Nephron progenitor cell (in vitro differentiated cells): ENCODE measurements at regions not wholly inside any gene's neighbourhood (a gene's known extent, or its start where the extent isn't known, plus 50 kb on each side); places are given as distances from the start of the nearest gene placed in this dataset.

ENCODE experiments used
- DNase-seq: peaks from one replicate; pipeline ENCODE4 v3.0.0; 2021
- H3K27ac Mint-ChIP-seq: 2 replicates; pipeline ENCODE4 v1.8.0; 2021; ENCODE audit warnings: mild to moderate bottlenecking, moderate library complexity, mixed read lengths
- H3K27me3 Mint-ChIP-seq: 2 replicates; pipeline ENCODE4 v1.8.0; 2021; ENCODE audit warnings: mild to moderate bottlenecking, low read depth, mixed read lengths; ENCODE audit not compliant: poor library complexity
- H3K36me3 Mint-ChIP-seq: 2 replicates; pipeline ENCODE4 v1.8.0; 2021; ENCODE audit warnings: low read depth, mixed read lengths
- H3K4me1 Mint-ChIP-seq: 2 replicates; pipeline ENCODE4 v1.8.0; 2021; ENCODE audit warnings: mixed read lengths
- H3K4me3 Mint-ChIP-seq: 2 replicates; pipeline ENCODE4 v1.8.0; 2021; ENCODE audit warnings: mild to moderate bottlenecking, moderate library complexity, mixed read lengths
- H3K9me3 Mint-ChIP-seq: 2 replicates; pipeline ENCODE4 v1.8.0; 2021; ENCODE audit warnings: mild to moderate bottlenecking, moderate library complexity, mixed read lengths
- TF ChIP-seq, protein P1 (sequence below): fragments of 200-600 bp; sonication (generic); IDR thresholded peaks from 2 replicates; pipeline ENCODE4 v1.5.0; 2021; ENCODE audit warnings: antibody characterized with exemption

- no peak for DNase-seq
- peaks cover 10% of the 10 kb centered on the region for H3K4me1 Mint-ChIP-seq
- peaks cover 28% of the 10 kb centered on the region for H3K9me3 Mint-ChIP-seq
- no peaks in the 10 kb centered on the region for H3K27me3 Mint-ChIP-seq
- peaks cover 4% of the 10 kb centered on the region for H3K36me3 Mint-ChIP-seq
- H3K4me3 Mint-ChIP-seq = no peak overlapping the region
- no peak overlapping the region for H3K27ac Mint-ChIP-seq
- TF ChIP-seq, protein P1, sequence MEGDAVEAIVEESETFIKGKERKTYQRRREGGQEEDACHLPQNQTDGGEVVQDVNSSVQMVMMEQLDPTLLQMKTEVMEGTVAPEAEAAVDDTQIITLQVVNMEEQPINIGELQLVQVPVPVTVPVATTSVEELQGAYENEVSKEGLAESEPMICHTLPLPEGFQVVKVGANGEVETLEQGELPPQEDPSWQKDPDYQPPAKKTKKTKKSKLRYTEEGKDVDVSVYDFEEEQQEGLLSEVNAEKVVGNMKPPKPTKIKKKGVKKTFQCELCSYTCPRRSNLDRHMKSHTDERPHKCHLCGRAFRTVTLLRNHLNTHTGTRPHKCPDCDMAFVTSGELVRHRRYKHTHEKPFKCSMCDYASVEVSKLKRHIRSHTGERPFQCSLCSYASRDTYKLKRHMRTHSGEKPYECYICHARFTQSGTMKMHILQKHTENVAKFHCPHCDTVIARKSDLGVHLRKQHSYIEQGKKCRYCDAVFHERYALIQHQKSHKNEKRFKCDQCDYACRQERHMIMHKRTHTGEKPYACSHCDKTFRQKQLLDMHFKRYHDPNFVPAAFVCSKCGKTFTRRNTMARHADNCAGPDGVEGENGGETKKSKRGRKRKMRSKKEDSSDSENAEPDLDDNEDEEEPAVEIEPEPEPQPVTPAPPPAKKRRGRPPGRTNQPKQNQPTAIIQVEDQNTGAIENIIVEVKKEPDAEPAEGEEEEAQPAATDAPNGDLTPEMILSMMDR = no peak
These were observed 423.7 kb downstream of the C3orf38 start for GRCh38 chr3:88573472-88573871.

DNA sequence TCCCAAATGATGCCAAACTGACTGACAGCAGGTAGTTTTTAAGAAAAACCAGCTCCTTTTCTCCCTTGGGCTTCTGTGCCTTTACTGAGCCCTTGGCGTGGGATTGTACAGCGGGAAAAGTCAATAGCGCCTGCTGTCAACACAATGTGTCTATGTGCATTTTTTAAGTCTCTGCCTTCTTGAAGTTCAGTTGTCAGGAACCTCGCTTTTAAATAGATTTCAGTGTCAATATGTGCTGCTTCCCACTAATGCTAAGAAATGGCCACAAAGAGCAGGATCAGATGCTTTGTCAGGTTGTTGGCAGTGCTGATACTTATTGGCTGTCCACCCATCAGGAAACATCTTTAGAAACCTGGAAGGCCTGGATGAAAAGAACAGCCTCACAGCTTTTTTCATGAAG is 424.4 kb downstream of the C3orf38 start:
- Mint-ChIP-seq H3K9me3 (peaks cover 22% of the 10 kb centered on the region), H3K36me3 (peaks cover 3% of the 10 kb centered on the region), H3K27me3 (no peaks in the 10 kb centered on the region), H3K4me3 (no peak overlapping the region), H3K4me1 (peaks cover 10% of the 10 kb centered on the region), H3K27ac (peak overlapping the region; percentile 64)
- TF ChIP-seq, protein P1 = no peak
- DNase-seq = no peak

GRCh38 chr3:88584451-88584850 is 434.7 kb downstream of the C3orf38 start:
- H3K36me3 Mint-ChIP-seq = no peaks in the 10 kb centered on the region
- TF ChIP-seq, protein P1 = no peak
- no peaks in the 10 kb centered on the region for H3K27me3 Mint-ChIP-seq
- peaks cover 10% of the 10 kb centered on the region for H3K4me1 Mint-ChIP-seq
- DNase-seq = no peak
- H3K4me3 Mint-ChIP-seq = no peak overlapping the region
- H3K27ac Mint-ChIP-seq = no peak overlapping the region
- no peaks in the 10 kb centered on the region for H3K9me3 Mint-ChIP-seq

GRCh38 chr3:88586121-88586640 is 436.4 kb downstream of the C3orf38 start:
- Mint-ChIP-seq H3K4me1 (peaks cover 11% of the 10 kb centered on the region), H3K36me3 (no peaks in the 10 kb centered on the region), H3K27ac (no peak overlapping the region), H3K9me3 (no peaks in the 10 kb centered on the region), H3K27me3 (no peaks in the 10 kb centered on the region), H3K4me3 (no peak overlapping the region)
- no peak for DNase-seq
- TF ChIP-seq, protein P1 = no peak

GRCh38 chr3:88589138-88589537 is 439.4 kb downstream of the C3orf38 start:
- no peaks in the 10 kb centered on the region for H3K36me3 Mint-ChIP-seq
- no peaks in the 10 kb centered on the region for H3K9me3 Mint-ChIP-seq
- no peak for DNase-seq
- no peak overlapping the region for H3K4me3 Mint-ChIP-seq
- peaks cover 11% of the 10 kb centered on the region for H3K4me1 Mint-ChIP-seq
- TF ChIP-seq, protein P1 = no peak
- H3K27ac Mint-ChIP-seq = no peak overlapping the region
- H3K27me3 Mint-ChIP-seq = peaks cover 5% of the 10 kb centered on the region

GRCh38 chr3:88595026-88595425 is 445.3 kb downstream of the C3orf38 start:
- DNase-seq = no peak
- Mint-ChIP-seq H3K27ac (no peak overlapping the region), H3K4me3 (no peak overlapping the region), H3K27me3 (peaks cover 5% of the 10 kb centered on the region), H3K9me3 (no peaks in the 10 kb centered on the region), H3K36me3 (no peaks in the 10 kb centered on the region), H3K4me1 (no peaks in the 10 kb centered on the region)
- TF ChIP-seq, protein P1 = no peak
